ENCODE measurements at regions not wholly inside any gene's neighbourhood (a gene's known extent, or its start where the extent isn't known, plus 50 kb on each side); places are given as distances from the start of the nearest gene placed in this dataset.

- WGBS, 2 experiments (ENCODE audit: extremely low coverage in 2 of 2, insufficient read length in 1 of 2) = no CpG with 5 or more reads among the region's 2 CpGs
- H3K9me3 ChIP-seq (ENCODE audit: control insufficient read depth, insufficient read depth, low read length) = no peaks in the 10 kb centered on the region
- intact Hi-C loops (cut with micrococcal nuclease) (no loop called here), dilution Hi-C loops (cut with HindIII; ENCODE audit: low sequenced_read_pairs, unreplicated experiment) (no loop called here), in situ Hi-C loops (cut with MboI; ENCODE audit: low sequenced_read_pairs) (no loop called here)
- no peak for TF ChIP-seq RAD21 (IDR thresholded peaks at IDR 0.05; ENCODE audit: low read length)
- no peak for TF ChIP-seq CTCF (conservative IDR thresholded peaks at IDR 0.05; ENCODE audit: low read depth, low read length)
- no peak for TF ChIP-seq RFX5 (IDR thresholded peaks at IDR 0.05; ENCODE audit: low read depth, low read length)
- no peak for TF ChIP-seq USF2 (IDR thresholded peaks at IDR 0.05; ENCODE audit: low read depth, low read length)
- TF ChIP-seq CHD1 (IDR thresholded peaks at IDR 0.05; ENCODE audit: low read depth, low read length) = no peak
- TF ChIP-seq MAZ (IDR thresholded peaks at IDR 0.05; ENCODE audit: borderline replicate concordance, low read depth, low read length) = no peak
- TF ChIP-seq POLR2A (IDR thresholded peaks at IDR 0.05; ENCODE audit: low read depth, low read length) = no peak
- no peak for TF ChIP-seq RCOR1 (IDR thresholded peaks at IDR 0.05; ENCODE audit: insufficient replicate concordance, low read length)
- no peak for TF ChIP-seq SMC3 (IDR thresholded peaks at IDR 0.05; ENCODE audit: low read depth, low read length)
- TF ChIP-seq MAFK (IDR thresholded peaks at IDR 0.05; ENCODE audit: low read depth, low read length) = no peak
- TF ChIP-seq MXI1 (IDR thresholded peaks at IDR 0.05; ENCODE audit: borderline replicate concordance, low read depth, low read length) = no peak
- no peak for TF ChIP-seq ELK1 (IDR thresholded peaks at IDR 0.05; ENCODE audit: borderline replicate concordance, low read depth, low read length)
- no peak for TF ChIP-seq CEBPB (IDR thresholded peaks at IDR 0.05; ENCODE audit: low read depth, low read length)
- TF ChIP-seq NFE2L2 (IDR thresholded peaks at IDR 0.05; ENCODE audit: low read depth, low read length) = no peak
- TF ChIP-seq BHLHE40 (IDR thresholded peaks at IDR 0.05; ENCODE audit: low read depth, low read length) = no peak
- H4K91ac ChIP-seq (ENCODE audit: insufficient read depth, low read depth, low read length) = no peak overlapping the region
- DNase-seq (no peak), ATAC-seq (ENCODE audit: low read depth) (no peak)
- H2AK5ac ChIP-seq (ENCODE audit: low read depth, low read length) = no peak overlapping the region
- POLR2A ChIA-PET (ENCODE audit: unreplicated experiment) = no interaction called here
- H3K27me3 ChIP-seq (ENCODE audit: control insufficient read depth, insufficient read depth, low read length) = peaks cover 26% of the 10 kb centered on the region
- H2BK120ac ChIP-seq (ENCODE audit: low read depth, low read length) = no peak overlapping the region
- no peaks in the 10 kb centered on the region for H4K20me1 ChIP-seq (ENCODE audit: insufficient read depth, low read length)
- H2BK20ac ChIP-seq (ENCODE audit: low read depth, low read length) = no peak overlapping the region
- H3K23ac ChIP-seq (ENCODE audit: low read depth, low read length) = no peak overlapping the region
- H3K14ac ChIP-seq (replicated peaks; ENCODE audit: low read depth, low read length) = no peak overlapping the region
- no peak overlapping the region for H2AK9ac ChIP-seq (replicated peaks; ENCODE audit: low read depth, low read length, poor library complexity)
- H3K36me3 ChIP-seq (ENCODE audit: control insufficient read depth, insufficient read depth, low read length) = no peaks in the 10 kb centered on the region
- BruUV-seq (replicated peaks) = no TSS peak
- H3K27ac ChIP-seq (ENCODE audit: insufficient read depth, low read length) = no peak overlapping the region
- H3K79me1 ChIP-seq (ENCODE audit: low read depth in 1 of 2, low read length in 2 of 2) = no peaks in the 10 kb centered on the region
- no peak overlapping the region for H4K5ac ChIP-seq (ENCODE audit: low read depth, low read length)
- no peaks in the 10 kb centered on the region; the same call in 1 of the 2 replicates for H3K4me1 ChIP-seq (ENCODE audit: control insufficient read depth, insufficient read depth, low read length)
- H3K4me2 ChIP-seq (ENCODE audit: low read depth, low read length) = no peak overlapping the region
- CTCF ChIA-PET = interaction anchor here (1.1 kb wide), 1 partner anchor 10 kb away, joined by 3 read pairs; no protein-coding TSS in a partner anchor
- no peak overlapping the region for H3K4ac ChIP-seq (ENCODE audit: low read depth, low read length)
- no peak overlapping the region for H2BK15ac ChIP-seq (ENCODE audit: low read depth, low read length)
- no peak overlapping the region for H2BK5ac ChIP-seq (ENCODE audit: low read depth, low read length, poor library complexity, severe bottlenecking)
- H3K18ac ChIP-seq (ENCODE audit: low read depth, low read length) = no peak overlapping the region
- no peak overlapping the region for H3K56ac ChIP-seq (ENCODE audit: extremely low read depth, insufficient read depth, low read length)
- H3K9ac ChIP-seq (ENCODE audit: low read depth, low read length) = no peak overlapping the region
- H4K8ac ChIP-seq (ENCODE audit: low read depth in 2 of 2, low read length in 2 of 2) = no peak overlapping the region
- H2AFZ ChIP-seq (replicated peaks; ENCODE audit: low read length, poor library complexity) = no peak overlapping the region
- peaks cover 4% of the 10 kb centered on the region; the same call in 1 of the 2 replicates for H3K9me1 ChIP-seq (ENCODE audit: insufficient read depth, low read length)
- no peak overlapping the region for H3K4me3 ChIP-seq (ENCODE audit: insufficient read depth, low read depth, low read length)
These were observed 75.8 kb upstream of the ZNF618 start for GRCh38 chr9:113800276-113800675.

Data from IMR-90 (cell line).